ENCODE measurements at regions not wholly inside any gene's neighbourhood (a gene's known extent, or its start where the extent isn't known, plus 50 kb on each side); places are given as distances from the start of the nearest gene placed in this dataset.

DNA sequence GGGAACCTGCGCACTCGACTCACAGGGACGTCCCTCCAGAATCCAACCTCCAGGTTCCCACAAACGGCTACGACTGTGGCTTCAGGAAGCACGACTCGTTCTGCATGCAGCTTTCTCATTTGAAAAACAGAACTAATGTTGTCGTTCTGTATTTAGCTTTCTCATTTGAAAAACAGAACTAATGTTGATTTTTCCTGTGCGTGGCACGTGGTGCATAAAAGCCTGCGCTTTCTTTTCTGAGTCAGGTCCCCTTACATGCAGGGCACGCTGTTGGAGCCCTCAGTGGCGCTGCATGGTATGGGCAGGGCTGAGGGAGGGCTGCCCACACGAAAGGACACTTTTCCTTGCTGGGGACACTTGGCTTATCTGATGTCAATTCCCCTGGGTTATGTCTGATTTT lies 124.3 kb downstream of the TMEM18 start:
- H3K79me2 ChIP-seq (ENCODE audit: low read depth): no peaks in the 10 kb centered on the region
- no peaks in the 10 kb centered on the region for H4K20me1 ChIP-seq (ENCODE audit: insufficient read depth)
- intact Hi-C loops (cut with micrococcal nuclease; ENCODE audit: unreplicated experiment): no loop called here
- ChIA-PET CTCF (no interaction called here), POLR2A (ENCODE audit: unreplicated experiment) (no interaction called here)
- H3K27ac ChIP-seq: no peak overlapping the region
- H3K9me3 ChIP-seq (ENCODE audit: insufficient read depth, low read depth): no peaks in the 10 kb centered on the region
- H3K4me1 ChIP-seq (replicated peaks; ENCODE audit: insufficient read depth): no peaks in the 10 kb centered on the region
- no TSS peak for BruUV-seq (replicated peaks)
- DNase-seq: no peak
- peaks cover 70% of the 10 kb centered on the region for H3K27me3 ChIP-seq (ENCODE audit: insufficient read depth, low read depth)
- H3F3A ChIP-seq (ENCODE audit: insufficient read depth, low read depth): no peaks in the 10 kb centered on the region
- TF ChIP-seq, protein P1, sequence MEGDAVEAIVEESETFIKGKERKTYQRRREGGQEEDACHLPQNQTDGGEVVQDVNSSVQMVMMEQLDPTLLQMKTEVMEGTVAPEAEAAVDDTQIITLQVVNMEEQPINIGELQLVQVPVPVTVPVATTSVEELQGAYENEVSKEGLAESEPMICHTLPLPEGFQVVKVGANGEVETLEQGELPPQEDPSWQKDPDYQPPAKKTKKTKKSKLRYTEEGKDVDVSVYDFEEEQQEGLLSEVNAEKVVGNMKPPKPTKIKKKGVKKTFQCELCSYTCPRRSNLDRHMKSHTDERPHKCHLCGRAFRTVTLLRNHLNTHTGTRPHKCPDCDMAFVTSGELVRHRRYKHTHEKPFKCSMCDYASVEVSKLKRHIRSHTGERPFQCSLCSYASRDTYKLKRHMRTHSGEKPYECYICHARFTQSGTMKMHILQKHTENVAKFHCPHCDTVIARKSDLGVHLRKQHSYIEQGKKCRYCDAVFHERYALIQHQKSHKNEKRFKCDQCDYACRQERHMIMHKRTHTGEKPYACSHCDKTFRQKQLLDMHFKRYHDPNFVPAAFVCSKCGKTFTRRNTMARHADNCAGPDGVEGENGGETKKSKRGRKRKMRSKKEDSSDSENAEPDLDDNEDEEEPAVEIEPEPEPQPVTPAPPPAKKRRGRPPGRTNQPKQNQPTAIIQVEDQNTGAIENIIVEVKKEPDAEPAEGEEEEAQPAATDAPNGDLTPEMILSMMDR (conservative IDR thresholded peaks at IDR 0.05): no peak
- TF ChIP-seq EZH2 (IDR thresholded peaks at IDR 0.05; ENCODE audit: low read depth): no peak
- no peaks in the 10 kb centered on the region for H3K9me2 ChIP-seq (ENCODE audit: insufficient read depth)
- no peaks in the 10 kb centered on the region for H3K36me3 ChIP-seq (ENCODE audit: low read depth)
- no peak overlapping the region for H3K4me3 ChIP-seq
- H2AFZ ChIP-seq: no peak overlapping the region
- no peak overlapping the region for H3K4me2 ChIP-seq

GRCh38 chr2:551621-552020 lies 125.6 kb downstream of the TMEM18 start:
- CTCF ChIA-PET: no interaction called here

GRCh38 chr2:550860-551567 lies 126.2 kb downstream of the TMEM18 start:
- intact Hi-C loops (cut with micrococcal nuclease; ENCODE audit: unreplicated experiment): no loop called here
- no peaks in the 10 kb centered on the region for H3K9me3 ChIP-seq (ENCODE audit: insufficient read depth, low read depth)
- no peak overlapping the region for H2AFZ ChIP-seq
- H3K27ac ChIP-seq: no peak overlapping the region
- BruUV-seq (replicated peaks): no TSS peak
- H3K36me3 ChIP-seq (ENCODE audit: low read depth): no peaks in the 10 kb centered on the region
- H3K27me3 ChIP-seq (ENCODE audit: insufficient read depth, low read depth): peaks cover 68% of the 10 kb centered on the region
- no peaks in the 10 kb centered on the region for H3F3A ChIP-seq (ENCODE audit: insufficient read depth, low read depth)
- H3K4me1 ChIP-seq (replicated peaks; ENCODE audit: insufficient read depth): no peaks in the 10 kb centered on the region
- H4K20me1 ChIP-seq (ENCODE audit: insufficient read depth): no peaks in the 10 kb centered on the region
- CTCF ChIA-PET: no interaction called here
- no peak for DNase-seq
- TF ChIP-seq, protein P1 (conservative IDR thresholded peaks at IDR 0.05): no peak
- TF ChIP-seq EZH2 (IDR thresholded peaks at IDR 0.05; ENCODE audit: low read depth): no peak
- POLR2A ChIA-PET (ENCODE audit: unreplicated experiment): no interaction called here
- no peaks in the 10 kb centered on the region for H3K79me2 ChIP-seq (ENCODE audit: low read depth)
- H3K4me3 ChIP-seq: no peak overlapping the region
- no peaks in the 10 kb centered on the region for H3K9me2 ChIP-seq (ENCODE audit: insufficient read depth)
- no peak overlapping the region for H3K4me2 ChIP-seq

More at GRCh38 chr2:551621-552020, 125.6 kb downstream of the TMEM18 start:
- POLR2A ChIA-PET (ENCODE audit: unreplicated experiment): no interaction called here
- DNase-seq: no peak
- intact Hi-C loops (cut with micrococcal nuclease; ENCODE audit: unreplicated experiment): no loop called here
- no peaks in the 10 kb centered on the region for H3K36me3 ChIP-seq (ENCODE audit: low read depth)
- no peak for TF ChIP-seq EZH2 (IDR thresholded peaks at IDR 0.05; ENCODE audit: low read depth)
- TF ChIP-seq, protein P1 (conservative IDR thresholded peaks at IDR 0.05): no peak
- no peak overlapping the region for H3K27ac ChIP-seq
- no peaks in the 10 kb centered on the region for H3K79me2 ChIP-seq (ENCODE audit: low read depth)
- peaks cover 68% of the 10 kb centered on the region for H3K27me3 ChIP-seq (ENCODE audit: insufficient read depth, low read depth)
- no peaks in the 10 kb centered on the region for H4K20me1 ChIP-seq (ENCODE audit: insufficient read depth)
- H3K9me2 ChIP-seq (ENCODE audit: insufficient read depth): no peaks in the 10 kb centered on the region
- no peaks in the 10 kb centered on the region for H3K4me1 ChIP-seq (replicated peaks; ENCODE audit: insufficient read depth)
- H3K4me3 ChIP-seq: no peak overlapping the region
- no peak overlapping the region for H2AFZ ChIP-seq
- H3K4me2 ChIP-seq: no peak overlapping the region
- H3F3A ChIP-seq (ENCODE audit: insufficient read depth, low read depth): no peaks in the 10 kb centered on the region
- BruUV-seq (replicated peaks): no TSS peak
- H3K9me3 ChIP-seq (ENCODE audit: insufficient read depth, low read depth): no peaks in the 10 kb centered on the region
